ENCODE measurements at regions not wholly inside any gene's neighbourhood (a gene's known extent, or its start where the extent isn't known, plus 50 kb on each side); places are given as distances from the start of the nearest gene placed in this dataset.

- TF ChIP-seq, protein P1, sequence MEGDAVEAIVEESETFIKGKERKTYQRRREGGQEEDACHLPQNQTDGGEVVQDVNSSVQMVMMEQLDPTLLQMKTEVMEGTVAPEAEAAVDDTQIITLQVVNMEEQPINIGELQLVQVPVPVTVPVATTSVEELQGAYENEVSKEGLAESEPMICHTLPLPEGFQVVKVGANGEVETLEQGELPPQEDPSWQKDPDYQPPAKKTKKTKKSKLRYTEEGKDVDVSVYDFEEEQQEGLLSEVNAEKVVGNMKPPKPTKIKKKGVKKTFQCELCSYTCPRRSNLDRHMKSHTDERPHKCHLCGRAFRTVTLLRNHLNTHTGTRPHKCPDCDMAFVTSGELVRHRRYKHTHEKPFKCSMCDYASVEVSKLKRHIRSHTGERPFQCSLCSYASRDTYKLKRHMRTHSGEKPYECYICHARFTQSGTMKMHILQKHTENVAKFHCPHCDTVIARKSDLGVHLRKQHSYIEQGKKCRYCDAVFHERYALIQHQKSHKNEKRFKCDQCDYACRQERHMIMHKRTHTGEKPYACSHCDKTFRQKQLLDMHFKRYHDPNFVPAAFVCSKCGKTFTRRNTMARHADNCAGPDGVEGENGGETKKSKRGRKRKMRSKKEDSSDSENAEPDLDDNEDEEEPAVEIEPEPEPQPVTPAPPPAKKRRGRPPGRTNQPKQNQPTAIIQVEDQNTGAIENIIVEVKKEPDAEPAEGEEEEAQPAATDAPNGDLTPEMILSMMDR (IDR thresholded peaks at IDR 0.05 in 4 of 5, conservative IDR thresholded peaks at IDR 0.05 in 1 of 5): no peak
- no peak for TF ChIP-seq POLR2A (IDR thresholded peaks at IDR 0.05)
Observed at GRCh38 chr6:16846399-16846778, 85.1 kb upstream of the ATXN1 start.
